ENCODE measurements at regions not wholly inside any gene's neighbourhood (a gene's known extent, or its start where the extent isn't known, plus 50 kb on each side); places are given as distances from the start of the nearest gene placed in this dataset.

DNA sequence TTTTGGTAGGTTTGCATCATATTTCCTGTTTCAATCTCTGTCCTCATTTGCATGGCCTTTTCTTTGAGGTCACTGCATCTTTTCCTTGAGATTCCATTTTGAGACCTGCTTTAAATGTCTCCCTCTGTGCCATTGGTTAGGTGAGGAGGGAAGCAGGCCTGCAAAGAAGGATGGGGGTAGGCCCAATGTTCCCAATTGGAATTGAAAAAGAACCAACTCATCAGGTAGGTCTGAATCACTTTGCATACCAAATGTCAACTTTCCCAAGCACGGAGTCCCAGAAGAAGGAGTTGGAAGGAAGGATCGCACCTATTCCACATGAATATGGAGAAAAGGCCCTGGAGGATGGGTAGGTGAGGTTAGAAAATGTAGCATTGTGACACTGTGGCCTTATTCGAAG lies 318.5 kb downstream of the BLID start:
- no peak for TF ChIP-seq ZFX (IDR thresholded peaks at IDR 0.05)
- TF ChIP-seq, protein P1, sequence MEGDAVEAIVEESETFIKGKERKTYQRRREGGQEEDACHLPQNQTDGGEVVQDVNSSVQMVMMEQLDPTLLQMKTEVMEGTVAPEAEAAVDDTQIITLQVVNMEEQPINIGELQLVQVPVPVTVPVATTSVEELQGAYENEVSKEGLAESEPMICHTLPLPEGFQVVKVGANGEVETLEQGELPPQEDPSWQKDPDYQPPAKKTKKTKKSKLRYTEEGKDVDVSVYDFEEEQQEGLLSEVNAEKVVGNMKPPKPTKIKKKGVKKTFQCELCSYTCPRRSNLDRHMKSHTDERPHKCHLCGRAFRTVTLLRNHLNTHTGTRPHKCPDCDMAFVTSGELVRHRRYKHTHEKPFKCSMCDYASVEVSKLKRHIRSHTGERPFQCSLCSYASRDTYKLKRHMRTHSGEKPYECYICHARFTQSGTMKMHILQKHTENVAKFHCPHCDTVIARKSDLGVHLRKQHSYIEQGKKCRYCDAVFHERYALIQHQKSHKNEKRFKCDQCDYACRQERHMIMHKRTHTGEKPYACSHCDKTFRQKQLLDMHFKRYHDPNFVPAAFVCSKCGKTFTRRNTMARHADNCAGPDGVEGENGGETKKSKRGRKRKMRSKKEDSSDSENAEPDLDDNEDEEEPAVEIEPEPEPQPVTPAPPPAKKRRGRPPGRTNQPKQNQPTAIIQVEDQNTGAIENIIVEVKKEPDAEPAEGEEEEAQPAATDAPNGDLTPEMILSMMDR (conservative IDR thresholded peaks at IDR 0.05): no peak
- H3K27ac ChIP-seq: no peak overlapping the region

DNA sequence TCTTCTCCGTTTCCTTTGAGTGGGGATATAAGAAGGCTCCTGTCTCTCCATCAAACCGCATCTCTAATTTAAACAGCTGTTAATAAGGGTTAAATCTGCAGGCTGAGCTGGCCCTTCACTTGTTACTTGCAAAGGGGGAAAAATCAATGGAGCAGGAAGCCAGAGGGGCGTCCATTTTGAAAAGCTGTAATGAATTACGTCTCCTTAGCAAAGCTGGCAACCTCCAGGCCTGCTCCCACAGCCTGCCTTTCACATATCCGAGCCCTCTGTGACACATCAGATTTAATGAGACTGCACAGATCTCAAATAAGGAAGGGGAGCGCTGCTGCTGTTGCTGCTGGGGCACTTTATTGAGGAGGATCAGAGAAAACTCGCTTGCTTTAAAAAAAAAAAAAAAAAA lies 320.8 kb downstream of the BLID start:
- no peak overlapping the region for H3K27ac ChIP-seq
- no peak for TF ChIP-seq ZFX (IDR thresholded peaks at IDR 0.05)
- TF ChIP-seq, protein P1 (conservative IDR thresholded peaks at IDR 0.05): no peak

DNA sequence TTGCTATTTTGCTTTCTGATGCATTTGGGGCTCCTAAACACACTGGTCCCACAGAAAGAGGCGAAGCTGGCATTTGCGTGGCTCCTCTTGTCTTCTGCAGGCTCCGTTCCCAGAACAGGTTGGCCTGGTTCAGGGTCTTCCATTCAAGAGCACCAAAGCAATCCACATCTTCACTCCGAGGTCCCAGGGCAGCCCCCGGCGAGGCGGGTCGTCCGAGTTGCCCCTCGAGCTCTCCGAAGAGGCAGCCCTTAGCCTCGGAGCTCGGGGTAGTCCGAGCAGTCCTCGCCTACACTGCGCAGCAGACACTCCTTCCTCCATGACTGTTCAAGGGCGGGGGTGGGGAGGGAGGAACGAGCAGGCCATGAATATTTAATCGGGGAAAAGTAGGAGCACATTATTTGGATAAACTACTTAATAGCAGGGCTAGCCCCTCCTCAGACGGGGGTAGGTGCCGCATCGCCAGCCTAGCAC lies 321.3 kb downstream of the BLID start:
- TF ChIP-seq, protein P1 (conservative IDR thresholded peaks at IDR 0.05): no peak
- TF ChIP-seq ZFX (IDR thresholded peaks at IDR 0.05): no peak
- H3K27ac ChIP-seq: no peak overlapping the region

DNA sequence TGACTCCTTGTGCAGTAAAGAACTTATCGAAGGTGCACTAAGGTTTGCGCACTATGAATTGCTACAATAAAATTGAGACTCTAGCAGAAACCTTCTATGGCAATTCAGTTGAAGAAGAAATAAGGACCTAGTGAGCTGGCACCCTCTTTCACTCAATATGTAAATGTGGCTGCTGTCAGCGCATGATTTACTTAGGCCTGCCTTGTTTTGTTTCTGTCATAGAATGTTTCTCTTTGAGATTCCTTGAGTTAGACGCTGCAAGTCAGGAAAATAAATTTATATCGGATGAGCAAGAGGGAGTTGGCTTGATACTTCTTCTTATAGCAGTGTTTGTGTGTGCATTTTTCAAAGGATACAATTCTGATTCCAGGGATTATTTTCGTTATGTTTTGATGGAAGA lies 322.1 kb downstream of the BLID start:
- H3K27ac ChIP-seq: no peak overlapping the region
- no peak for TF ChIP-seq ZFX (IDR thresholded peaks at IDR 0.05)
- TF ChIP-seq, protein P1 (conservative IDR thresholded peaks at IDR 0.05): no peak

DNA sequence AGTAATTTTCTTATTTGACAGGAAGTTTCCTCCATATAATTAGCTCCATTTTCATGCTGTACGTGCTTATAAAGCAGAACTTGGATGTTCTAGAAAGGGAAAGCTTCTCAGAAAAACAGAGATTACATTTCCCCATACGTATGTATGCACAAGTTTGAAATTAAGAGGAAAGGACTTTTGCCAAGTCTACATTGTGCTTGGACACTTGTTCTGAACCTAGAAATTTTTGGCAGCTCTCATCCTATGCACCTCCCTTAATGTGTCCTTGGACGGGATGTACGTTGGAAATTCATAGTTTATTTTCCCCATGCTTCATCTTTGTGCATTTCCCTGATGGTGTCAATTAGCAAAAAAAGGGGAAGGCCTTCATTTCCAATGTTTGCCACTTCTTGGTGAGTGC lies 322.7 kb downstream of the BLID start:
- no peak overlapping the region for H3K27ac ChIP-seq
- TF ChIP-seq ZFX (IDR thresholded peaks at IDR 0.05): no peak
- TF ChIP-seq, protein P1 (conservative IDR thresholded peaks at IDR 0.05): no peak

DNA sequence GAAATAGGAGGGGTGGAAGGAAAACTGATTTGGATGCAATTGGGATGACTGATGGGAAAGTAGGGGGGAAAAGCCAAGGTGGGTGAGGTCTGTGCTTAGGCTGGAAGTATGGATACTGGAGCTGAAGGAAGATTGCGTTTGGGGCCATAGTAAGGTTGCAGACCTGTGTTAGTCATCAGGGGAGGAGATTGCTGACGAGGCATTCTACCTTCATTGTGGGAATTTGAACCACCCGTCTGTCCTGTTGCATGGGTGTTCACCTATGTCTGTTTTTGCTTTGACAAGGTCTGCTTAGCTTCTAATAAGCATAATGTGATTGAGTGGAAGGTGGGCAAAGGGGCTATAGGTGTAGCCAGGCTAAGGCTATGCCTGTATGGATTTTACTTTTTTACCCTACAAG lies 323.8 kb downstream of the BLID start:
- H3K27ac ChIP-seq: no peak overlapping the region
- no peak for TF ChIP-seq ZFX (IDR thresholded peaks at IDR 0.05)
- TF ChIP-seq, protein P1 (conservative IDR thresholded peaks at IDR 0.05): no peak

DNA sequence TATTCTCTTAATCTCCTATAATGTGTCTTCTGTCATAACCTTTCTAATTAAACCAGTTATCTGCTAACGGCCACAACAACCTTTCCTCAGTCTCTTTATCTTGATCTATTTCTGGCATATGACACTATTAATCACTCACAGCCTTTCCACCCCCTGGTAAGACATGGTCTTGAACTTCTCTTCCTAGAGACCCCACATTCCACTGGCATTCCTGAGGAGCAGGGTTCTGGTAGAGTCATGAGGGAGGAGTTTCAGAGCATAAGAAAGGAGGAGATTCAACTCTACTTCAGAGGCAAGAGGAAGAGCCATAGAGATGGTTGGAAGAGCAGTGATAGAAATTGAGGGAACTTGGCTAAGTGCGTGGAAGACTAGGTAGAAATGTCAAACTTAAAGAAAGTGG lies 325.6 kb downstream of the BLID start:
- TF ChIP-seq, protein P1 (conservative IDR thresholded peaks at IDR 0.05): no peak
- no peak for TF ChIP-seq ZFX (IDR thresholded peaks at IDR 0.05)

More for the DNA sequence above, 325.6 kb downstream of the BLID start:
- H3K27ac ChIP-seq: no peak overlapping the region

Measured in C4-2B (cell line).